ENCODE measurements at regions not wholly inside any gene's neighbourhood (a gene's known extent, or its start where the extent isn't known, plus 50 kb on each side); places are given as distances from the start of the nearest gene placed in this dataset.

GRCh38 chr10:10094691-10095090 is 923.0 kb upstream of the CELF2 start:
- intact Hi-C loops (cut with micrococcal nuclease) = no loop called here
- H3K9me3 Mint-ChIP-seq = peaks cover 2 to 6% of the 10 kb centered on the region in 2 donors
- no peak overlapping the region for H3K27ac ChIP-seq (ENCODE audit: low read length)
- DNase-seq (no peak), ATAC-seq (no peak)
- H3K4me3 Mint-ChIP-seq = no peak overlapping the region
- no peak overlapping the region for H3K27ac Mint-ChIP-seq
- H3K27me3 Mint-ChIP-seq (ENCODE audit: low read depth in 2 of 2) = no peaks in the 10 kb centered on the region
- H3K9me3 ChIP-seq (ENCODE audit: control insufficient read depth, insufficient read depth, low read length) = no peaks in the 10 kb centered on the region
- TF ChIP-seq, protein P1, sequence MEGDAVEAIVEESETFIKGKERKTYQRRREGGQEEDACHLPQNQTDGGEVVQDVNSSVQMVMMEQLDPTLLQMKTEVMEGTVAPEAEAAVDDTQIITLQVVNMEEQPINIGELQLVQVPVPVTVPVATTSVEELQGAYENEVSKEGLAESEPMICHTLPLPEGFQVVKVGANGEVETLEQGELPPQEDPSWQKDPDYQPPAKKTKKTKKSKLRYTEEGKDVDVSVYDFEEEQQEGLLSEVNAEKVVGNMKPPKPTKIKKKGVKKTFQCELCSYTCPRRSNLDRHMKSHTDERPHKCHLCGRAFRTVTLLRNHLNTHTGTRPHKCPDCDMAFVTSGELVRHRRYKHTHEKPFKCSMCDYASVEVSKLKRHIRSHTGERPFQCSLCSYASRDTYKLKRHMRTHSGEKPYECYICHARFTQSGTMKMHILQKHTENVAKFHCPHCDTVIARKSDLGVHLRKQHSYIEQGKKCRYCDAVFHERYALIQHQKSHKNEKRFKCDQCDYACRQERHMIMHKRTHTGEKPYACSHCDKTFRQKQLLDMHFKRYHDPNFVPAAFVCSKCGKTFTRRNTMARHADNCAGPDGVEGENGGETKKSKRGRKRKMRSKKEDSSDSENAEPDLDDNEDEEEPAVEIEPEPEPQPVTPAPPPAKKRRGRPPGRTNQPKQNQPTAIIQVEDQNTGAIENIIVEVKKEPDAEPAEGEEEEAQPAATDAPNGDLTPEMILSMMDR (IDR thresholded peaks at IDR 0.05) = no peak
- no peaks in the 10 kb centered on the region for H3K4me1 ChIP-seq (ENCODE audit: control insufficient read depth, insufficient read depth, low read length)
- H3K4me1 Mint-ChIP-seq = no peaks in the 10 kb centered on the region
- H3K4me3 ChIP-seq (ENCODE audit: low read length) = no peak overlapping the region
- H3K36me3 Mint-ChIP-seq = no peaks in the 10 kb centered on the region
- no peaks in the 10 kb centered on the region for H3K27me3 ChIP-seq (ENCODE audit: control insufficient read depth, insufficient read depth, low read length)
- H3K36me3 ChIP-seq (ENCODE audit: control insufficient read depth, insufficient read depth, low read length) = no peaks in the 10 kb centered on the region
- 51% methylated on average over 5 of the region's 5 CpGs for WGBS (ENCODE audit: insufficient coverage)

DNA sequence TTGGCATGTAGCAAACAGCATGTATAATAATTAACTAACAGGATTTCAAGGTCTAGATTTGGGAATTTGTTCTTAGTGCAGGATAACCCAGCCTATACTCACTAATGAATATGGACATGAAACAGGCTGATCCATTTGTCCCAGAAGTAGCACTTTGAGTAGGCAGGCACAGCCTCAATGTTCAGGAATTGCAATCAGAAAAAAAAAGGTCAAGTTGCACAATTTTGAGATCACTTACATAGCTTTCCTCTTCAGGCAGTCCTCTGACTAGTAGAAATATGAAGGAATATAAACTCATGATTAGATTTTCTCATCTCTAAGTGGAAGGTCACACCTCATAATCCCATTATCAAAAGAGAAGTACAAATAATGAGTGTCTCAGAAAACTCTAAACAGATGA is 921.4 kb upstream of the CELF2 start:
- H3K27me3 ChIP-seq (ENCODE audit: control insufficient read depth, insufficient read depth, low read length) = no peaks in the 10 kb centered on the region
- Mint-ChIP-seq H3K4me1 (no peaks in the 10 kb centered on the region), H3K9me3 (peaks cover 0 to 4% of the 10 kb centered on the region in 2 donors), H3K36me3 (no peaks in the 10 kb centered on the region), H3K4me3 (no peak overlapping the region), H3K27ac (no peak overlapping the region), H3K27me3 (ENCODE audit: low read depth in 2 of 2) (no peaks in the 10 kb centered on the region)
- DNase-seq (no peak), ATAC-seq (no peak)
- no peak overlapping the region for H3K27ac ChIP-seq (ENCODE audit: low read length)
- TF ChIP-seq, protein P1 (IDR thresholded peaks at IDR 0.05) = no peak
- H3K9me3 ChIP-seq (ENCODE audit: control insufficient read depth, insufficient read depth, low read length) = no peaks in the 10 kb centered on the region
- intact Hi-C loops (cut with micrococcal nuclease) = no loop called here
- no peaks in the 10 kb centered on the region for H3K36me3 ChIP-seq (ENCODE audit: control insufficient read depth, insufficient read depth, low read length)
- H3K4me1 ChIP-seq (ENCODE audit: control insufficient read depth, insufficient read depth, low read length) = no peaks in the 10 kb centered on the region
- H3K4me3 ChIP-seq (ENCODE audit: low read length) = no peak overlapping the region

DNA sequence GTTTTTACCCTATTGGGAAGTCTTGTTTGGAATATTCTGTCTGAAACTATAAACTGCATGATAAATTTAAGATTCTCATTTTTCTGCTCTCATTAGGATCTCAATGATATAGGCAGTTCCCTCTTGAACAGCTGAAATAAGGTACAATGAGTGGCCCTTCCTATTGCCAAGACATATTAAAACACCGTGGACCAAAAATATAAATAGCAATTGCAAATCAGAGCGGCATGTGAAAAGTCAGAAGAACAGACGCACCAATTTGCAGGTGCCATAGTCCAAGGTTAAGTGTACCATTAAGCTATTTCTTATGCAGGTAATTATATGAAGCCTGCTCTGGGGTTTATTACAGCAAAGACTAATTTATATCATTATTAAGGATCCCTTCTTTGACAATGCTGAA is 920.8 kb upstream of the CELF2 start:
- Mint-ChIP-seq H3K27ac (no peak overlapping the region), H3K4me3 (no peak overlapping the region), H3K27me3 (ENCODE audit: low read depth in 2 of 2) (no peaks in the 10 kb centered on the region), H3K36me3 (no peaks in the 10 kb centered on the region), H3K4me1 (no peaks in the 10 kb centered on the region), H3K9me3 (peaks cover 0 to 4% of the 10 kb centered on the region in 2 donors)
- H3K36me3 ChIP-seq (ENCODE audit: control insufficient read depth, insufficient read depth, low read length) = no peaks in the 10 kb centered on the region
- no peak overlapping the region for H3K27ac ChIP-seq (ENCODE audit: low read length)
- WGBS (ENCODE audit: insufficient coverage) = 97% methylated on average over 3 of the region's 3 CpGs
- intact Hi-C loops (cut with micrococcal nuclease) = no loop called here
- DNase-seq (no peak), ATAC-seq (no peak)
- H3K4me3 ChIP-seq (ENCODE audit: low read length) = no peak overlapping the region
- TF ChIP-seq, protein P1 (IDR thresholded peaks at IDR 0.05) = no peak
- H3K27me3 ChIP-seq (ENCODE audit: control insufficient read depth, insufficient read depth, low read length) = no peaks in the 10 kb centered on the region
- no peaks in the 10 kb centered on the region for H3K9me3 ChIP-seq (ENCODE audit: control insufficient read depth, insufficient read depth, low read length)
- no peaks in the 10 kb centered on the region for H3K4me1 ChIP-seq (ENCODE audit: control insufficient read depth, insufficient read depth, low read length)

GRCh38 chr10:10101106-10101505 is 916.6 kb upstream of the CELF2 start:
- H3K36me3 ChIP-seq (ENCODE audit: control insufficient read depth, insufficient read depth, low read length) = no peaks in the 10 kb centered on the region
- 95% methylated on average over 5 of the region's 5 CpGs for WGBS (ENCODE audit: insufficient coverage)
- no peaks in the 10 kb centered on the region for H3K27me3 Mint-ChIP-seq (ENCODE audit: low read depth in 2 of 2)
- H3K9me3 Mint-ChIP-seq = peaks cover 5 to 7% of the 10 kb centered on the region in 2 donors
- DNase-seq (no peak), ATAC-seq (no peak)
- intact Hi-C loops (cut with micrococcal nuclease) = no loop called here
- no peaks in the 10 kb centered on the region for H3K27me3 ChIP-seq (ENCODE audit: control insufficient read depth, insufficient read depth, low read length)
- no peak overlapping the region for H3K27ac ChIP-seq (ENCODE audit: low read length)
- H3K9me3 ChIP-seq (ENCODE audit: control insufficient read depth, insufficient read depth, low read length) = no peaks in the 10 kb centered on the region
- H3K4me1 Mint-ChIP-seq = no peaks in the 10 kb centered on the region
- TF ChIP-seq, protein P1 (IDR thresholded peaks at IDR 0.05) = no peak
- no peak overlapping the region for H3K4me3 Mint-ChIP-seq
- no peaks in the 10 kb centered on the region for H3K4me1 ChIP-seq (ENCODE audit: control insufficient read depth, insufficient read depth, low read length)
- no peak overlapping the region for H3K4me3 ChIP-seq (ENCODE audit: low read length)
- H3K36me3 Mint-ChIP-seq = no peaks in the 10 kb centered on the region
- H3K27ac Mint-ChIP-seq = no peak overlapping the region
